ENCODE measurements at regions not wholly inside any gene's neighbourhood (a gene's known extent, or its start where the extent isn't known, plus 50 kb on each side); places are given as distances from the start of the nearest gene placed in this dataset.
"Not testable (repeated sequence)": the region's sequence is repeated elsewhere in the genome, so short reads cannot be mapped to it uniquely, and the experiment has no call there.

- DNase-seq (ENCODE audit: low read depth, low spot score) = no peak
Measured at GRCh38 chr2:240191001-240191400, 50.5 kb upstream of the OTOS start.

- DNase-seq (ENCODE audit: low read depth, low spot score) = no peak
Measured at GRCh38 chr2:240192661-240193060, 52.2 kb upstream of the OTOS start.

GRCh38 chr2:240194341-240194762 is 53.9 kb upstream of the OTOS start:
- DNase-seq (ENCODE audit: low read depth, low spot score) = not testable (repeated sequence)

- DNase-seq (ENCODE audit: low read depth, low spot score) = no peak
Measured at GRCh38 chr2:240195316-240195861, 54.9 kb upstream of the OTOS start.

GRCh38 chr2:240196716-240197461 is 56.4 kb upstream of the OTOS start:
- DNase-seq (ENCODE audit: low read depth, low spot score) = no peak

- DNase-seq (ENCODE audit: low read depth, low spot score) = no peak
Measured at GRCh38 chr2:240197462-240198139, 57.1 kb upstream of the OTOS start.

GRCh38 chr2:240198226-240198625 is 57.8 kb upstream of the OTOS start:
- DNase-seq (ENCODE audit: low read depth, low spot score) = no peak

- no peak for DNase-seq (ENCODE audit: low read depth, low spot score)
Measured at GRCh38 chr2:240199133-240199870, 58.8 kb upstream of the OTOS start.

GRCh38 chr2:240200230-240201051 is 60.0 kb upstream of the OTOS start:
- no peak for DNase-seq (ENCODE audit: low read depth, low spot score)

GRCh38 chr2:240201866-240202265 is 61.4 kb upstream of the OTOS start:
- DNase-seq (ENCODE audit: low read depth, low spot score) = no peak

GRCh38 chr2:240202586-240202985 is 62.1 kb upstream of the OTOS start:
- no peak for DNase-seq (ENCODE audit: low read depth, low spot score)

GRCh38 chr2:240203031-240203787 is 62.8 kb upstream of the OTOS start:
- no peak for DNase-seq (ENCODE audit: low read depth, low spot score)

GRCh38 chr2:240203788-240204270 is 63.4 kb upstream of the OTOS start:
- no peak for DNase-seq (ENCODE audit: low read depth, low spot score)

- no peak for DNase-seq (ENCODE audit: low read depth, low spot score)
Measured at GRCh38 chr2:240204431-240205276, 64.2 kb upstream of the OTOS start.

- no peak for DNase-seq (ENCODE audit: low read depth, low spot score)
Measured at GRCh38 chr2:240205348-240205747, 64.9 kb upstream of the OTOS start.

- DNase-seq (ENCODE audit: low read depth, low spot score) = no peak
Measured at GRCh38 chr2:240205772-240206171, 65.3 kb upstream of the OTOS start.

GRCh38 chr2:240206630-240207029 is 66.2 kb upstream of the OTOS start:
- no peak for DNase-seq (ENCODE audit: low read depth, low spot score)

GRCh38 chr2:240207661-240208060 is 67.2 kb upstream of the OTOS start:
- no peak for DNase-seq (ENCODE audit: low read depth, low spot score)

- no peak for DNase-seq (ENCODE audit: low read depth, low spot score)
Measured at GRCh38 chr2:240208096-240208495, 67.6 kb upstream of the OTOS start.
